ENCODE measurements at regions not wholly inside any gene's neighbourhood (a gene's known extent, or its start where the extent isn't known, plus 50 kb on each side); places are given as distances from the start of the nearest gene placed in this dataset.

DNA sequence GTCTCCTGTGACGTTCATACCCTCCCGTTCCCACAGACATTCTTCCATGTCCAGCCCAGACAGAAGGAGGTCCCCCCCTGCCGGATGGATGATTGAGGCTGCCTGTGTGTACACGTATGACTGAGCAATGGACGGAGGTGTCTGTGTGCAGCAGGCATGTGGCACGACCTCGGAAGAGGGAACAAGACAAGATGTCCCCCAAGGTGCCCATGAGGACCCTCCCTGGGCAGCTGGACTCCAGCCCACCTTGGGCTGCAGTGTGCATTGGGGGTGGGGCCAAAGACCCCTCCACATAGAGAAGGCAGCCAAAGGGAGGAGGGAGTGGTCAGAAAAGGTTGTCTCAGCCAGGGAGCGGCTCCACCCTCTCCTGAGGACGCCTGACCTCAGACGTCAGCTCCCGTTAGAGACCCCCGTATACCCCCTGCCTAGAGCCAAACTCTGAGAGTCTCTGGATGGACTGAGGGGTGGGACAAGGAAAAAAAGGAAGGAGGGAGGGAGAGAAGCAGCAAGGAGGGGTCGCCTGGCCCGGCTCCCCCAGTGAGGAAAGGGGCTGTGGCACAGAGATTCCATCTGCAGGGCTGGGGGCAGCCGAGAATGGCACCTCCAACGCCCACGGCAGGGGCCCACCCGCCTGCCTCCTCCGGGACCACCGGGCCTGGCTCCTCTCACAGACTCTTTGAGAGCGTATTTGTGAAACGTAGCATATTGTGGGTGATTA lies 92.9 kb upstream of the BHLHE23 start:
- DNase-seq = no peak

DNA sequence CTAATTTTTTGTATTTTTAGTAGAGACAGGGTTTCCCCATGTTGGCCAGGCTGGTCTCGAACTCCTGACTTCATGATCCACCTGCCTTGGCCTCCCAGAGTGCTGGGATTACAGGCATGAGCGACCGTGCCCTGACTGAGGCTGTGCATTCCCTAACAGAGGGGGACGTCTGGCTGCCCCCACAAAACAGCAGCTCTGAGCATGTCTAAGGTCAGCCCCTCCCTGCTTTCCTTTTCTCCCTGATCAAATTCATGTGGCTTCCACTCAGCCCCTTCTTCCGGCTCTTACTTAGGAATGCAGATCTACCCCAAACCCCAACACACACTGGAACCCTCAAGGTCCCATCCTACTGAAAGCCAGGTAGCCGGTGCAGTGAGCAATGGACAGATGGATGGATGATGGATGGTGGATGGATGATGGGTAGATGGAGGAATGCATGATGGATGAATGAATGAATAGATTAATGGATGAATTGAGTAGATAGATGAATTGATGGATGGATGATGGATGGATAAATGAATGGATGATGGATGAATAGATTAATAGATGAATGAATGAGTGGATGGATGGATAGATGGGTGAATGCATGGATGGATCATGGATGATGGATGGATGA lies 91.5 kb upstream of the BHLHE23 start:
- DNase-seq = no peak

DNA sequence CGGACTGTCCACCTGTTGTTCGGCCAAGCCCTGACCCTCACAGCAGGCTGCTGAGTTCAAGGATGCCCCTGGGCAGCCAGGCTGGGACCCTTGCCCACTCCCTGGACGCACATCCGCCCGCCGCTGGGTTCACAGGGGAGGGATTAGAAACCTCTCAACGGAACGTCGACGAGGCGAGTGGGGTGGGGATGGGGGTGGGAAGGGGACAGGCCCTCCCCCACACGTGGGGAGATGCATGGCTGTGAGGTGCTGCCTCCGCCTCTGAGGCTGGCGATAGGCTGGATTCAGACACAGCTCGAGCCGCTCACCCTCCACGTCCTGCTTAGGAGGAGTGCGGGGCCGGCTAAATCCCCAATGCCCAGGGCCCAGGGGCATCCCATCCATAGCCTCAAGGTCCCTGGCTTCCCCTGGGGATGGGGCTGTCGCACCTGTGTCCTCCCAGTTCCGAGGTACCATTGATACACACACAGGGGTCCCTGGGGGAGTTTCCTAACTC lies 90.6 kb upstream of the BHLHE23 start:
- no peak for DNase-seq

GRCh38 chr20:63096681-63097335 lies 90.0 kb upstream of the BHLHE23 start:
- DNase-seq = no peak

DNA sequence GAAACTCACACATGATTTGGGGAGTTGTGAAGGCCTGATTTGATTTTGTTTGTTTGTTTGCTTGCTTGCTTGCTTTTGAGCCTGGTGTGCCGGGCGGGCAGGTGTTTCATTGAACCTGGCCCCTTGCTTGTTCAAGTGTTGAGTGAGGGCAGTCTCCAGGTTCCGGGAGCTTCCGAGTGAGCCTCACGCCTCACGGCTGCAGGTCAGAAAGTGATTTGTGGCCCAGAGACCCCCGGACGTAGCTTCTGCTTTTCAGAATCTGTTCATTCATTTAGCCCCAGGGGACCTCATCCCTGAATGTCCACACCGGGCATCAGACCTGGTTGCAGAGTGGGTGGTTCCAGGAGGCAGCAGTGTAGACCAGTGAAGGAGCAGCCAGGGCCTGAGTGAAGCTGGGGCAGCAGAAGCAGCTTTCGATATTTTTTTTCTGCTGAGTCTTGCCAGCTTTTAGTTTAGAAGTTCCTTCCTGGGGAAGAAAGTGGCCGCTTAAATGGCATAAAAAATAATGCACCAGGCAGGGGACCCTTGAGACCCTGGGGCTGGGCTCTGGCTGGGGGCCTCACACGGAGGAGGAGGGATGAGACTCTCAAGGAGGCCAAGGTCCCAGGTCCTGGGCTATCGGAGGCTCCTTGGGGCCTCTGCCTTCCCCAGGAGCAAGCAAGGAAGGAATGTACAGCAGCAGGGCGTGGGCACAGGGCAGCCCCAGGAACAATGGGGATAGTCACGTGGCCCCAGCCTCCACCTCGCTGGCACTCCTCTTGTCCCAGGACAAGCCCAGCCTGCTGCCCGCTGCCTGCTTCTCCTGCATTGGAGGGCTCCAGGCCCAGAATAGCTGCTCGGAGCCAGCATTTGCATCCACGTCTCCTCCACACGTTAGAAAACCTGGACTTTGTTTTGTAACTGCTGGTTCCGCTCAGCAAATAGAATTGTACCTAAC lies 89.2 kb upstream of the BHLHE23 start:
- no peak for DNase-seq

- DNase-seq = no peak
These were observed 88.2 kb upstream of the BHLHE23 start for GRCh38 chr20:63094767-63095499.

GRCh38 chr20:63093966-63094766 lies 87.4 kb upstream of the BHLHE23 start:
- DNase-seq = no peak

GRCh38 chr20:63092660-63093215 lies 86.0 kb upstream of the BHLHE23 start:
- DNase-seq = no peak

DNA sequence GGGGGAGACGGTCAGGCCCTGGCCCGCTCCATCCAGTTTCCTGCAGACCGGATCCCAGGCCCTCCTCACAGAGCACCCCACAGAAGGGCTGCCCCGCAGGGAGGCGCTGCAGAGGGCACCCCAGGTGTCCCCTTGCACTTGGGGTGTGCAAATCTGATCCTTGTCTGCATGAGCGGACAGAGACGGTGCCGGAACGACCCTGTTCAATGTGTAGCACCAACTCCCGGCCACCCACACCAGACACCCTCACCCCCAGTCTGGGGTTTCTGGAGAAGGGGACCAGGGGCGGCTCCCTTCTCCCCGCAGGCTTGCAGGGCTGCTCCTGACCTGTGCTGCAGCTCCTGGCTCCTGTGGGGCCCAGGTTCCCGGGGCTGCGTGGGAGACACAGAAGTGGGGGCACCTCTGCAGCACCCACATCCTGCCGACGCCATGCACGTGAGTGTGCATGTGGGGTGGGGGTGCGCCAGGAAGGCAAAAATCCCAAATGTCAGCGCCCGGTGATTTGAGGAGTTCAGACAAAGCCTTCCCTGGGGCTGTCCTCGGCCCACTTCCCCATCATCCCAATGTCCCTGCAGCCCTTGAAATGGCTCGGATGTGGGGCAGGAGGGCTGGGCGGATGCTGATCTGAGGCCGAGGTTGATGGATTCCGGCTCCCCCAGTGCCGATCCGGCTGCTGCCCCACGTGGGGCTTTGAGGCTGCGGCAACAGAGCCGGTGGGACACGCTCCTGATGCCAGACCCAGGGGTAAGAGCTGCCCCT lies 85.3 kb upstream of the BHLHE23 start:
- no peak for DNase-seq

DNA sequence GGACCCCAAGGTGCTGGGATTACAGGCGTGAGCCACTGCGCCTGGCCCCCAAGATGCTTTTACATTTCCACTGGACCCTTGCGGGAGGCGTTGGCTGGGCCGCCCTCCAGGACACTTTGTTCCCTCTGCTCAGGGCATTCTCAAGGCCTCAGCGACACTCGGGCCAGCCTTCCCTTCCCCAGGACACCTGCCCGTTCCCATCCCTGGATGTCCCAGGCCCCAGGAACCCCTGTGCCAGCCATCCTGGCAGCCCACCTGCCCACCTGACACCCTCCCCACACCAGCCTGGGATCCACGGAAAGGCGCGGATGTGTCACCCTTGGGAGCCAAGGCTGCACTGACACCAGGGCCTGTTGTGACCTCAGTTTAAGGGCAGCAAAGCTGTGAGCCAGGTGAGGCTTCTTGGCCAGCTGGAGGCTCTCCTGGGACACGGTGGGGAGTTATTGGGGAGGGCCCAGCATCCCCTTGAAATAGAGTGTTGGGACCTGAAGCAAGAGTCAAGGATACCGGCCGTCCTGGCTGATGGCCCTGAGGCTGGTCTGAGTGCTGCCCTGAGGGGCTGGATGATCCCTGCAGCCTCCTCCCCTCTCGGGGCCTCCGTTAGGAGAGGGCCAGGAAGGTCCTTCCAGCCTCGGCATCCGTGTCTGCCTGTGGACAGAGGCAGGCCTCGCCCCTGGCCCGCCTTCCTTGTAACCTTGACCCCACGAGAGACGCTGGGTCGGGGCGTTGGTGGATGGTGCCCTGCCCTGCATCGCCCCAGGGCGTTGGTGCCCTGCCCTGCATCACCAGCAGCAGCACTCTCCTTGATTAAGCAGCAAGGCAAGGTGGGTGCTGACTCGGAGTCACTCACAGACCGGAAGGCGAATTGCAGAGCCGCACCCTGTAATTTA lies 84.2 kb upstream of the BHLHE23 start:
- no peak for DNase-seq

GRCh38 chr20:63090052-63090451 lies 83.3 kb upstream of the BHLHE23 start:
- DNase-seq = no peak

DNA sequence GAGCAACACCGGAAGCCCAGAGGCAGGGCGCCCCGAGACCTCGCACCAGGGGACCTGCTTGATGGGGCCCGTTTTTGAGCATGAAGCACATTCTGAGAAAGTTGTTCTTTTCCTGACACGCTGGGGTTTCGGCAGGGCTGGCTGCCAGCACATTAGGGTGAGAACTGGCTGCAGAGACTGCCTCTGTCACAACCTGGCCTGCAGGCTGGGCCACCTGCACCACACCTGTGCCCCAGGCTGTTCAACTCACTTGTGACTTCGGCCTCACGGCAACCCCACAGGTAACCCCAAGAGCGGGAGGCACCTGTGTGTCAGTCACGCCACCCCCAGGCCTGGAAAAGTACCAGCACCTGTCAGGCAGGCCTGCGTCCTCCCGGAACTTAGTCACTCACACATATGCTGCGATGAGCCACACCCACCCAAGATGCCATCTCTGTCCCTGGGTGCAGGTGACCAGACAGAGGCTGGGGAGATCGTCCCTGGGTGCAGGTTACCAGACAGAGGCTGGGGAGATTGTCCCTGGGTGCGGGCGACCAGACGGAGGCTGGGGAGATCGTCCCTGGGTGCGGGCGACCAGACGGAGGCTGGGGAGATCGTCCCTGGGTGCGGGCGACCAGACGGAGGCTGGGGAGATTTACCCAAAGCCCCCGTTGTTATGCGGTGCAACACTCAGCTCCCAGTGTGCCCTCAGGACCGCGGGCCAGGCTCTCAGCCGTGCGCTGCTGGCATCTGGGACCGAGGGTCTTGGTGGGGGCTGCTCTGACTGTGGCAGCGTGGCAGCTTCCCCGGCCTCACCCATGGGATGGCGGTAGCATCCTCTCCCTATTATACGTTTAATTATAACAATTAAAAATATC lies 82.5 kb upstream of the BHLHE23 start:
- no peak for DNase-seq

GRCh38 chr20:63087872-63088680 lies 81.3 kb upstream of the BHLHE23 start:
- no peak for DNase-seq

GRCh38 chr20:63087236-63087871 lies 80.6 kb upstream of the BHLHE23 start:
- no peak for DNase-seq

DNA sequence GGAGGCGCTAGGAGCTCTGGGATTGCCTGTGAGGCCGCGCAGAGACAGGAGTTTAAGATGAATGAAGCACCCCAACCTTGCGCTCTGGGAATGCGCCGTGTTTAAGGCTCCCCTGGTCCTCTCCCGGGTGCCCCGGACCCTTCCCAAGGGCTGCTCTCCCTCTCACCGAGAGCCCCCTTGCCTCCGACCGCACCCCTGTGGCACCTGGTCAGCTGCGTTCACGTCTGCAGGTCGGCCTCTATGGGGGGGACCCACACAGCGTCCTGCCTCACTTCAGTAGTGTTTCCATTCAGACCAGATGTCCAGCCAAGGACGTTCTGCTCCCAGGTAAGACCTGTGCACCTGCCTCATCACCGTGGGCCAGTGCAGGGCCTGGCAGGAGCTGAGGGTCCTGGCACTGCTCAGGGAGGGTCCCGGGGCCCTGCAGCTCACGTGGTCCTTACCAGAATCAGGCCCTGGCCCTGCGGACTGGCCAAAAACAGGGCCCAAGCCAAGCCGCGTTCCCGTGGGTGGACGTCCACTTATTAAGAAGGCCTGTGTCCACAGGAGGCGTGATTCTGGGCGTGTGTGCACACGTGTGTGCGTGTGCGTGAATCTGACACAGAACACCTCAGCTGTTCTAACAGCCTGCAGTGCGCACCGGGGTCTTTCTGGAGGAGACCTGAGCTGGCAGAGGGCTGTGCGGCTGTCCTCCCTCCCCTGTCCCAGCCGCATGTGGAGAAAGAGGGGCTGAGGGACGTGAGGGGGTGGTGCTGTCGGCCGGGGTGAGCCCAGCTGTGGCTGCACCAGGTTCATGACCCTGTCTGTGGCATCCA lies 79.9 kb upstream of the BHLHE23 start:
- DNase-seq = no peak

All from CD4-positive, alpha-beta T cell treated with Interferon gamma for 1 hour (primary cell).